ENCODE measurements at regions not wholly inside any gene's neighbourhood (a gene's known extent, or its start where the extent isn't known, plus 50 kb on each side); places are given as distances from the start of the nearest gene placed in this dataset.

DNA sequence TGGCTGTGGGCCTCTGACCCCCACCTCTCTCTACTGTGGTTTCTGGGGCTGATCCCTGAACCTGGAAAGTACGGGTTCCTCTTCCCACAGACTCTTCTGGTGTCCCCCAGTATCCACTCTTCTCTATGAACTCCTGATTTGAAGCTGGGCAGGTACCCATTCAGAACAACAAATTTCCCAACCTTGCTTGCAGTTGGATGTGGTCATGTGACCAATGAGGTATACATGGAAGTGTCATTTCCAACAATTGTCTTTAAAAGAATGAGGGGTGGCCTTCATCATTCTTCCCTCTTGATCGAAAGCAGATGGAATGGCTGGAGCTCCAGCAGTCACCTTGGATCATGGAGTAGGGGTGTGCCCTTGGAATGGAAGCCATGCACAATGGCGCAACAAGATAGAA is 128.0 kb upstream of the MLN start:
- TF ChIP-seq, protein P1, sequence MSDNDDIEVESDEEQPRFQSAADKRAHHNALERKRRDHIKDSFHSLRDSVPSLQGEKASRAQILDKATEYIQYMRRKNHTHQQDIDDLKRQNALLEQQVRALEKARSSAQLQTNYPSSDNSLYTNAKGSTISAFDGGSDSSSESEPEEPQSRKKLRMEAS (IDR thresholded peaks at IDR 0.05): no peak
- TF ChIP-seq EZH2 (IDR thresholded peaks at IDR 0.05) (no peak), ELF1 (IDR thresholded peaks at IDR 0.05; ENCODE audit: borderline replicate concordance, low read depth) (no peak), SIN3A (IDR thresholded peaks at IDR 0.05; ENCODE audit: low read depth) (no peak), SP1 (IDR thresholded peaks at IDR 0.05; ENCODE audit: low read depth) (no peak), POLR2A (IDR thresholded peaks at IDR 0.05; ENCODE audit: borderline replicate concordance, extremely low read depth, insufficient read depth, insufficient read length) (no peak), EZH2phosphoT487 (IDR thresholded peaks at IDR 0.05; ENCODE audit: borderline replicate concordance) (no peak)
- TF ChIP-seq, protein P2, sequence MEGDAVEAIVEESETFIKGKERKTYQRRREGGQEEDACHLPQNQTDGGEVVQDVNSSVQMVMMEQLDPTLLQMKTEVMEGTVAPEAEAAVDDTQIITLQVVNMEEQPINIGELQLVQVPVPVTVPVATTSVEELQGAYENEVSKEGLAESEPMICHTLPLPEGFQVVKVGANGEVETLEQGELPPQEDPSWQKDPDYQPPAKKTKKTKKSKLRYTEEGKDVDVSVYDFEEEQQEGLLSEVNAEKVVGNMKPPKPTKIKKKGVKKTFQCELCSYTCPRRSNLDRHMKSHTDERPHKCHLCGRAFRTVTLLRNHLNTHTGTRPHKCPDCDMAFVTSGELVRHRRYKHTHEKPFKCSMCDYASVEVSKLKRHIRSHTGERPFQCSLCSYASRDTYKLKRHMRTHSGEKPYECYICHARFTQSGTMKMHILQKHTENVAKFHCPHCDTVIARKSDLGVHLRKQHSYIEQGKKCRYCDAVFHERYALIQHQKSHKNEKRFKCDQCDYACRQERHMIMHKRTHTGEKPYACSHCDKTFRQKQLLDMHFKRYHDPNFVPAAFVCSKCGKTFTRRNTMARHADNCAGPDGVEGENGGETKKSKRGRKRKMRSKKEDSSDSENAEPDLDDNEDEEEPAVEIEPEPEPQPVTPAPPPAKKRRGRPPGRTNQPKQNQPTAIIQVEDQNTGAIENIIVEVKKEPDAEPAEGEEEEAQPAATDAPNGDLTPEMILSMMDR (IDR thresholded peaks at IDR 0.05 in 2 of 3, conservative IDR thresholded peaks at IDR 0.05 in 1 of 3; ENCODE audit: borderline replicate concordance in 1 of 3, insufficient read depth in 1 of 3, low read depth in 2 of 3, low read length in 2 of 3): no peak
- TF ChIP-seq, protein P3, sequence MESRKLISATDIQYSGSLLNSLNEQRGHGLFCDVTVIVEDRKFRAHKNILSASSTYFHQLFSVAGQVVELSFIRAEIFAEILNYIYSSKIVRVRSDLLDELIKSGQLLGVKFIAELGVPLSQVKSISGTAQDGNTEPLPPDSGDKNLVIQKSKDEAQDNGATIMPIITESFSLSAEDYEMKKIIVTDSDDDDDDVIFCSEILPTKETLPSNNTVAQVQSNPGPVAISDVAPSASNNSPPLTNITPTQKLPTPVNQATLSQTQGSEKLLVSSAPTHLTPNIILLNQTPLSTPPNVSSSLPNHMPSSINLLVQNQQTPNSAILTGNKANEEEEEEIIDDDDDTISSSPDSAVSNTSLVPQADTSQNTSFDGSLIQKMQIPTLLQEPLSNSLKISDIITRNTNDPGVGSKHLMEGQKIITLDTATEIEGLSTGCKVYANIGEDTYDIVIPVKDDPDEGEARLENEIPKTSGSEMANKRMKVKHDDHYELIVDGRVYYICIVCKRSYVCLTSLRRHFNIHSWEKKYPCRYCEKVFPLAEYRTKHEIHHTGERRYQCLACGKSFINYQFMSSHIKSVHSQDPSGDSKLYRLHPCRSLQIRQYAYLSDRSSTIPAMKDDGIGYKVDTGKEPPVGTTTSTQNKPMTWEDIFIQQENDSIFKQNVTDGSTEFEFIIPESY (IDR thresholded peaks at IDR 0.05; ENCODE audit: extremely low read depth, insufficient replicate concordance, low read length): no peak
- TF ChIP-seq, protein P4, sequence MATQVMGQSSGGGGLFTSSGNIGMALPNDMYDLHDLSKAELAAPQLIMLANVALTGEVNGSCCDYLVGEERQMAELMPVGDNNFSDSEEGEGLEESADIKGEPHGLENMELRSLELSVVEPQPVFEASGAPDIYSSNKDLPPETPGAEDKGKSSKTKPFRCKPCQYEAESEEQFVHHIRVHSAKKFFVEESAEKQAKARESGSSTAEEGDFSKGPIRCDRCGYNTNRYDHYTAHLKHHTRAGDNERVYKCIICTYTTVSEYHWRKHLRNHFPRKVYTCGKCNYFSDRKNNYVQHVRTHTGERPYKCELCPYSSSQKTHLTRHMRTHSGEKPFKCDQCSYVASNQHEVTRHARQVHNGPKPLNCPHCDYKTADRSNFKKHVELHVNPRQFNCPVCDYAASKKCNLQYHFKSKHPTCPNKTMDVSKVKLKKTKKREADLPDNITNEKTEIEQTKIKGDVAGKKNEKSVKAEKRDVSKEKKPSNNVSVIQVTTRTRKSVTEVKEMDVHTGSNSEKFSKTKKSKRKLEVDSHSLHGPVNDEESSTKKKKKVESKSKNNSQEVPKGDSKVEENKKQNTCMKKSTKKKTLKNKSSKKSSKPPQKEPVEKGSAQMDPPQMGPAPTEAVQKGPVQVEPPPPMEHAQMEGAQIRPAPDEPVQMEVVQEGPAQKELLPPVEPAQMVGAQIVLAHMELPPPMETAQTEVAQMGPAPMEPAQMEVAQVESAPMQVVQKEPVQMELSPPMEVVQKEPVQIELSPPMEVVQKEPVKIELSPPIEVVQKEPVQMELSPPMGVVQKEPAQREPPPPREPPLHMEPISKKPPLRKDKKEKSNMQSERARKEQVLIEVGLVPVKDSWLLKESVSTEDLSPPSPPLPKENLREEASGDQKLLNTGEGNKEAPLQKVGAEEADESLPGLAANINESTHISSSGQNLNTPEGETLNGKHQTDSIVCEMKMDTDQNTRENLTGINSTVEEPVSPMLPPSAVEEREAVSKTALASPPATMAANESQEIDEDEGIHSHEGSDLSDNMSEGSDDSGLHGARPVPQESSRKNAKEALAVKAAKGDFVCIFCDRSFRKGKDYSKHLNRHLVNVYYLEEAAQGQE (IDR thresholded peaks at IDR 0.05; ENCODE audit: low read depth): no peak

Measured in HCT116 (cell line).